Activated naive CD8-positive, alpha-beta T cell treated with anti-CD3 and anti-CD28 coated beads, Interleukin-2, amount 50 U/mL, for 24 hours (primary cell): ENCODE measurements at regions not wholly inside any gene's neighbourhood (a gene's known extent, or its start where the extent isn't known, plus 50 kb on each side); places are given as distances from the start of the nearest gene placed in this dataset.

Experiments used
- ATAC-seq: fragments of 150-1000 bp; cut with Tn5 transposase; one replicate; pipeline ENCODE4 v1.10.0; 2021
- DNase-seq: peaks from one replicate; pipeline ENCODE4 v3.0.0; 2021
- H3K27ac Mint-ChIP-seq: one replicate; pipeline ENCODE4 v1.8.0; 2021; ENCODE audit warnings: mild to moderate bottlenecking, mixed read lengths
- H3K27me3 Mint-ChIP-seq: one replicate; pipeline ENCODE4 v1.8.0; 2021; ENCODE audit warnings: mixed read lengths
- H3K36me3 Mint-ChIP-seq: one replicate; pipeline ENCODE4 v1.8.0; 2021; ENCODE audit warnings: low read depth, mixed read lengths
- H3K4me1 Mint-ChIP-seq: one replicate; pipeline ENCODE4 v1.8.0; 2021; ENCODE audit warnings: mixed read lengths
- H3K4me3 Mint-ChIP-seq: one replicate; pipeline ENCODE4 v1.8.0; 2021; ENCODE audit warnings: mild to moderate bottlenecking, moderate library complexity, mixed read lengths
- H3K9me3 Mint-ChIP-seq: one replicate; pipeline ENCODE4 v1.8.0; 2021; ENCODE audit warnings: mixed read lengths

- no peak for DNase-seq
- peaks cover 2% of the 10 kb centered on the region for H3K36me3 Mint-ChIP-seq
- H3K4me3 Mint-ChIP-seq: no peak overlapping the region
- H3K9me3 Mint-ChIP-seq: peaks cover 5% of the 10 kb centered on the region
- H3K27me3 Mint-ChIP-seq: no peaks in the 10 kb centered on the region
- no peak for ATAC-seq
- H3K4me1 Mint-ChIP-seq: peaks cover 53% of the 10 kb centered on the region
- no peak overlapping the region for H3K27ac Mint-ChIP-seq
Observed at GRCh38 chr10:6640433-6641040, 60.5 kb upstream of the PRKCQ start.

GRCh38 chr10:6637053-6637452, 57.0 kb upstream of the PRKCQ start:
- ATAC-seq (no peak), DNase-seq (no peak)
- H3K4me1 Mint-ChIP-seq: peaks cover 31% of the 10 kb centered on the region
- no peaks in the 10 kb centered on the region for H3K27me3 Mint-ChIP-seq
- peaks cover 2% of the 10 kb centered on the region for H3K9me3 Mint-ChIP-seq
- peaks cover 1% of the 10 kb centered on the region for H3K36me3 Mint-ChIP-seq
- no peak overlapping the region for H3K4me3 Mint-ChIP-seq
- no peak overlapping the region for H3K27ac Mint-ChIP-seq

GRCh38 chr10:6635784-6636183, 55.7 kb upstream of the PRKCQ start:
- no peaks in the 10 kb centered on the region for H3K36me3 Mint-ChIP-seq
- ATAC-seq (no peak), DNase-seq (no peak)
- H3K4me3 Mint-ChIP-seq: no peak overlapping the region
- no peak overlapping the region for H3K27ac Mint-ChIP-seq
- H3K27me3 Mint-ChIP-seq: no peaks in the 10 kb centered on the region
- H3K4me1 Mint-ChIP-seq: peaks cover 36% of the 10 kb centered on the region
- H3K9me3 Mint-ChIP-seq: no peaks in the 10 kb centered on the region
